WTC11 (cell line): ENCODE measurements at regions not wholly inside any gene's neighbourhood (a gene's known extent, or its start where the extent isn't known, plus 50 kb on each side); places are given as distances from the start of the nearest gene placed in this dataset.

Source experiments
- ATAC-seq: fragments of 200-7000 bp; cut with Tn5 transposase; 2 replicates; pipeline ENCODE4 v1.10.0; 2021; ENCODE audit warnings: mild to moderate bottlenecking, moderate library complexity
- CTCF ChIA-PET: fragments of 300-600 bp; sonication (Branson Sonifier 250); formaldehyde crosslinking; loops from one replicate; lab custom pipeline; 2021; ENCODE audit warnings: antibody characterized with exemption; lab: Charles Lee
- POLR2A ChIA-PET: fragments of 350-600 bp; sonication (Branson Sonifier 250); formaldehyde crosslinking; loops from one replicate; lab custom pipeline; 2021; ENCODE audit warnings: antibody characterized with exemption; lab: Charles Lee
- DNase-seq: peaks from one replicate; pipeline ENCODE4 v3.0.0; 2021; ENCODE audit warnings: low spot score
- H3K27ac Mint-ChIP-seq: 2 replicates; pipeline ENCODE4 v1.8.0; 2021; ENCODE audit warnings: mixed read lengths
- H3K27me3 Mint-ChIP-seq: 2 replicates; pipeline ENCODE4 v1.8.0; 2021; ENCODE audit warnings: low read depth, mild to moderate bottlenecking, moderate library complexity, mixed read lengths
- H3K36me3 Mint-ChIP-seq: 2 replicates; pipeline ENCODE4 v1.8.0; 2021; ENCODE audit warnings: mixed read lengths
- H3K4me1 Mint-ChIP-seq: 2 replicates; pipeline ENCODE4 v1.8.0; 2022; ENCODE audit warnings: mixed read lengths
- H3K4me3 Mint-ChIP-seq: 2 replicates; pipeline ENCODE4 v1.8.0; 2021; ENCODE audit warnings: mild to moderate bottlenecking, moderate library complexity, mixed read lengths
- H3K9me3 Mint-ChIP-seq: 2 replicates; pipeline ENCODE4 v1.8.0; 2021; ENCODE audit warnings: mixed read lengths
- FOXJ3 ChIP-seq: sonication (generic); formaldehyde crosslinking; IDR thresholded peaks from 2 replicates; pipeline ENCODE4 v1.9.0; 2021; ENCODE audit warnings: missing genetic modification reagents, mild to moderate bottlenecking, borderline replicate concordance
- FOXP1 ChIP-seq: sonication (generic); formaldehyde crosslinking; IDR thresholded peaks from 2 replicates; pipeline ENCODE4 v1.8.0; 2022; ENCODE audit warnings: missing genetic modification reagents, mild to moderate bottlenecking, moderate library complexity, borderline replicate concordance
- HMGA2 ChIP-seq: fragments of 250-450 bp; sonication (Bioruptor Pico); IDR thresholded peaks from 2 replicates; pipeline ENCODE4 v1.4.0; 2021; ENCODE audit warnings: mild to moderate bottlenecking, moderate library complexity
- HMGXB4 ChIP-seq: sonication (generic); formaldehyde crosslinking; IDR thresholded peaks from 2 replicates; pipeline ENCODE4 v1.8.1; 2023; ENCODE audit warnings: mild to moderate bottlenecking, moderate library complexity, missing genetic modification reagents
- MXD4 ChIP-seq: fragments of 250-450 bp; sonication (Bioruptor Pico); IDR thresholded peaks from 2 replicates; pipeline ENCODE4 v1.8.0; 2021; ENCODE audit warnings: mild to moderate bottlenecking, moderate library complexity, borderline replicate concordance
- NFATC4 ChIP-seq: fragments of 250-450 bp; sonication (Bioruptor Pico); IDR thresholded peaks from 2 replicates; pipeline ENCODE4 v1.9.0; 2021; ENCODE audit warnings: mild to moderate bottlenecking
- NFE2L1 ChIP-seq: sonication (generic); formaldehyde crosslinking; IDR thresholded peaks from 2 replicates; pipeline ENCODE4 v1.8.1; 2023; ENCODE audit warnings: missing genetic modification reagents
- NR3C1 ChIP-seq: sonication (generic); formaldehyde crosslinking; conservative IDR thresholded peaks from 2 replicates; pipeline ENCODE4 v1.8.1; 2023; ENCODE audit warnings: low read depth, mild to moderate bottlenecking, missing genetic modification reagents
- RELA ChIP-seq: sonication (generic); formaldehyde crosslinking; IDR thresholded peaks from 2 replicates; pipeline ENCODE4 v1.8.1; 2022; ENCODE audit warnings: missing genetic modification reagents, mild to moderate bottlenecking, borderline replicate concordance
- SMAD3 ChIP-seq: sonication (generic); formaldehyde crosslinking; IDR thresholded peaks from 2 replicates; pipeline ENCODE4 v1.8.0; 2022; ENCODE audit warnings: missing genetic modification reagents, mild to moderate bottlenecking, borderline replicate concordance
- TEAD1 ChIP-seq: sonication (generic); formaldehyde crosslinking; IDR thresholded peaks from 2 replicates; pipeline ENCODE4 v1.8.0; 2022; ENCODE audit warnings: mild to moderate bottlenecking, missing genetic modification reagents
- ZBTB43 ChIP-seq: sonication (generic); formaldehyde crosslinking; IDR thresholded peaks from 2 replicates; pipeline ENCODE4 v1.8.1; 2023; ENCODE audit warnings: mild to moderate bottlenecking, missing genetic modification reagents
- ZNF138 ChIP-seq: sonication (generic); formaldehyde crosslinking; conservative IDR thresholded peaks from 2 replicates; pipeline ENCODE4 v1.8.1; 2022; ENCODE audit warnings: mild to moderate bottlenecking, moderate library complexity, missing genetic modification reagents
- ZNF232 ChIP-seq: sonication (generic); formaldehyde crosslinking; IDR thresholded peaks from 2 replicates; pipeline ENCODE4 v1.8.0; 2022; ENCODE audit warnings: mild to moderate bottlenecking, missing genetic modification reagents
- ZNF263 ChIP-seq: sonication (generic); formaldehyde crosslinking; IDR thresholded peaks from 2 replicates; pipeline ENCODE4 v1.8.1; 2022; ENCODE audit warnings: low read depth, mild to moderate bottlenecking, moderate library complexity, missing genetic modification reagents
- ZNF396 ChIP-seq: fragments of 250-450 bp; sonication (Bioruptor Pico); IDR thresholded peaks from 2 replicates; pipeline ENCODE4 v1.8.0; 2021; ENCODE audit warnings: mild to moderate bottlenecking, moderate library complexity, borderline replicate concordance
- ZNF416 ChIP-seq: fragments of 250-450 bp; sonication (Bioruptor Pico); IDR thresholded peaks from 2 replicates; pipeline ENCODE4 v1.9.0; 2021; ENCODE audit warnings: mild to moderate bottlenecking, inconsistent platforms
- TF ChIP-seq, protein P1 (sequence below): fragments of 250-450 bp; sonication (Bioruptor Pico); conservative IDR thresholded peaks from 2 replicates; pipeline ENCODE4 v1.9.0; 2021; ENCODE audit warnings: mild to moderate bottlenecking
- TF ChIP-seq, protein P2 (sequence below): sonication (generic); formaldehyde crosslinking; conservative IDR thresholded peaks from 2 replicates; pipeline ENCODE4 v1.8.1; 2023; ENCODE audit warnings: mild to moderate bottlenecking, low read depth, missing genetic modification reagents, moderate library complexity
- TF ChIP-seq, protein P3 (sequence below): sonication (generic); formaldehyde crosslinking; IDR thresholded peaks from 2 replicates; pipeline ENCODE4 v1.8.0; 2023; ENCODE audit warnings: missing genetic modification reagents
- TF ChIP-seq, protein P4 (sequence below): sonication (generic); formaldehyde crosslinking; IDR thresholded peaks from 2 replicates; pipeline ENCODE4 v1.8.0; 2022; ENCODE audit warnings: mild to moderate bottlenecking, missing genetic modification reagents
- TF ChIP-seq, protein P5 (sequence below): sonication (generic); formaldehyde crosslinking; IDR thresholded peaks from 2 replicates; pipeline ENCODE4 v1.8.1; 2022; ENCODE audit warnings: mild to moderate bottlenecking, moderate library complexity, missing genetic modification reagents

DNA sequence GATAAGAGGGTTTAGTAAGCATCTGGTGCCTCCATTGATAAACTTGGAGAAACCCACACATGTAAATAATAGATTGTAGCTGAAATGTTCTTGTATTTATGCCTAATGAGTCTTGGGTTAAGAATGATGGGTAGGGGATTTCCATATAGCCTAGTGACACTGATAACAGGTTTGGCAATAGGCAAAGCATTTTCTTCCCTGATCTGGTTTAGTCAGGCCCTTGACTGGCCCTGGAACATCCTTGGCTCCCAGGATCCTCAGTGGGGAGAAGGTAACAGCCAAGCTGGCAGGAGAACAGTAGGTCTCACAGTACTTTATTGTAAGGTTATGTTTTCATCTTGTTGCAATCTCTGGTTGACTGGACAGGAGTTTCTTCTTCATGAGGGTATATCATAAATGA lies 228.4 kb downstream of the DIPK2A start:
- TF ChIP-seq ZNF396 (no peak), FOXP1 (no peak), ZNF138 (no peak), ZNF263 (CRISPR knock-in tag) (no peak), TEAD1 (CRISPR knock-in tag) (no peak)
- TF ChIP-seq, protein P1, sequence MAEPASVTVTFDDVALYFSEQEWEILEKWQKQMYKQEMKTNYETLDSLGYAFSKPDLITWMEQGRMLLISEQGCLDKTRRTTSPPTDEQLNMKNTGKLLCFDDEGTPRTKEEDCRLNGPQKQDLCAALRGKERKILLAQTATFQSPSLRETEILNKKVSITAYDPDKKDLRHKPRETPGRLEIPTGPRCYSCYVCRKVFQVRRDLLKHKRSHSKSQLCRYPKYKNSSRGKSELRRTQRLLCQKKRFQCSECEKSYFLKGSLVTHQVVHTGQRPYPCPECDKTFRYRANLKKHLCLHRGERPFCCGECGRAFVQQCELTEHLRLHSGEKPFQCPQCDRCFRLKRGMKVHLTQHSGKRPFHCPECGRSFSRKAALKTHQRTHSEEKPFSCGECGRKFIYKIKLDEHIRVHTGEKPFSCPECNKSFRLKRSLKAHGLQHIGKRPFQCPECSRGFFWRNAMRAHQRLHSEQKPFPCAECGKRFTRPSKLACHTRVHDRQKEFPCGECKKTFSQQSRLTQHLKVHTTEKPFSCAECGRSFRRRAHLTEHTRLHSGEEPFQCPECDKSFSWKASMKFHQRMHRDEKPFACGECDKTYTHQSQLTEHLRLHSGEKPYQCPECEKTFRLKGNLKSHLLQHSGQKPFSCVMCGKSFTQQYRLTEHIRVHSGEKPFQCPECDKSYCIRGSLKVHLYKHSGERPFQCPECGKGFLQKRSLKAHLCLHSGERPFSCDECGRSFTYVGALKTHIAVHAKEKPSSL (CRISPR knock-in tag), result no peak
- no peaks in the 10 kb centered on the region for H3K4me1 Mint-ChIP-seq
- ChIA-PET POLR2A (interaction anchor here (0.6 kb wide), 1 partner anchor 140 kb away, joined by 3 read pairs; no protein-coding TSS in a partner anchor), CTCF (no interaction called here)
- peaks cover 30% of the 10 kb centered on the region for H3K9me3 Mint-ChIP-seq
- ATAC-seq (no peak), DNase-seq (no peak)
- peaks cover 2% of the 10 kb centered on the region for H3K36me3 Mint-ChIP-seq
- H3K27me3 Mint-ChIP-seq, result no peaks in the 10 kb centered on the region
- H3K27ac Mint-ChIP-seq, result no peak overlapping the region
- no peak overlapping the region for H3K4me3 Mint-ChIP-seq

DNA sequence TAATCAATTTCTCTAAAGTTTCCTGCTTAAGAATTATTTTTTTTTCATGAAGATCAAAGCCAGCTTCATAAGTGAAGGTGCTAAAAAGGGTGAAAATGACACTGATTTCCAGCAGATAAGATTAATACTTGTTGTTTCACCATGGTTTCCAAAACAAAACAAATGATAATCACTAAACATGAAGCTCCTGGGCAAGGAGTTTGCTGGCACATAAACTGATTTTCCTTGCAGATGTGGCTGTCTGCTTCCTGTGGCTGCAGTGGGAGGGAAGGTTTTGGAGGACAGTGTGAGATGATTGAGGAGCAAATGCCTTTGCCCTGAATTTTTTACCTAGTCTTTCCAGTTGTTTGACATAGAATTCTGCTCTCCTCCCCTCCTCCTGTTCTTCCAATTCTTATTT lies 228.8 kb downstream of the DIPK2A start:
- Mint-ChIP-seq H3K36me3 (no peaks in the 10 kb centered on the region), H3K4me3 (no peak overlapping the region), H3K27me3 (no peaks in the 10 kb centered on the region), H3K9me3 (peaks cover 29% of the 10 kb centered on the region), H3K27ac (no peak overlapping the region), H3K4me1 (no peaks in the 10 kb centered on the region)
- ATAC-seq (no peak), DNase-seq (no peak)
- no peak for TF ChIP-seq ZNF416 (CRISPR knock-in tag)
- no peak for TF ChIP-seq RELA (CRISPR knock-in tag)
- no peak for TF ChIP-seq SMAD3 (CRISPR knock-in tag)
- TF ChIP-seq NFATC4, result no peak
- TF ChIP-seq, protein P2, sequence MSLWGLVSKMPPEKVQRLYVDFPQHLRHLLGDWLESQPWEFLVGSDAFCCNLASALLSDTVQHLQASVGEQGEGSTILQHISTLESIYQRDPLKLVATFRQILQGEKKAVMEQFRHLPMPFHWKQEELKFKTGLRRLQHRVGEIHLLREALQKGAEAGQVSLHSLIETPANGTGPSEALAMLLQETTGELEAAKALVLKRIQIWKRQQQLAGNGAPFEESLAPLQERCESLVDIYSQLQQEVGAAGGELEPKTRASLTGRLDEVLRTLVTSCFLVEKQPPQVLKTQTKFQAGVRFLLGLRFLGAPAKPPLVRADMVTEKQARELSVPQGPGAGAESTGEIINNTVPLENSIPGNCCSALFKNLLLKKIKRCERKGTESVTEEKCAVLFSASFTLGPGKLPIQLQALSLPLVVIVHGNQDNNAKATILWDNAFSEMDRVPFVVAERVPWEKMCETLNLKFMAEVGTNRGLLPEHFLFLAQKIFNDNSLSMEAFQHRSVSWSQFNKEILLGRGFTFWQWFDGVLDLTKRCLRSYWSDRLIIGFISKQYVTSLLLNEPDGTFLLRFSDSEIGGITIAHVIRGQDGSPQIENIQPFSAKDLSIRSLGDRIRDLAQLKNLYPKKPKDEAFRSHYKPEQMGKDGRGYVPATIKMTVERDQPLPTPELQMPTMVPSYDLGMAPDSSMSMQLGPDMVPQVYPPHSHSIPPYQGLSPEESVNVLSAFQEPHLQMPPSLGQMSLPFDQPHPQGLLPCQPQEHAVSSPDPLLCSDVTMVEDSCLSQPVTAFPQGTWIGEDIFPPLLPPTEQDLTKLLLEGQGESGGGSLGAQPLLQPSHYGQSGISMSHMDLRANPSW (CRISPR knock-in tag), result no peak
- TF ChIP-seq HMGXB4 (CRISPR knock-in tag), result no peak
- TF ChIP-seq FOXP1, result no peak
- ChIA-PET CTCF (no interaction called here), POLR2A (interaction anchor here (0.6 kb wide), 1 partner anchor 140 kb away, joined by 3 read pairs; no protein-coding TSS in a partner anchor)

DNA sequence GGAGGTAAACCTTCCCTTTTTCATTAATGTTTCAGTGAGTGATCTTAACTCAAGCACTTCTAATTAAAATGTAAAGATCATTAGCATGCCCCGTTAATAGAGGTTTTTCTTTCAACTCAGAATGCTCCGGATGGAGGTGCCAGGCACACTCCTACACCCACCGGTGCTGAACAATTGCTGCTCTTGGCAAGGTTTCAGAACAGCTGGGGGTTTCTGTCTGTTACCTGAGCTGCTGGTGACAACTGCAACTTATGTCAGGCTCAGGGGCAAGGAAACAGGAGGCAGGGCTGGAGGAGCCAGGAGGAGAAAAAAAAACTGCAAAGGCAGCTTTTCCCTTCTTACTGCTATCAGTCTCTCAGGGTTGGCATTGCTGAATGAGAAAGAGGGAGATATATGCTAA lies 250.1 kb downstream of the DIPK2A start:
- Mint-ChIP-seq H3K9me3 (peaks cover 7% of the 10 kb centered on the region), H3K4me3 (no peak overlapping the region), H3K27ac (peak overlapping the region; percentile 54; the same call in 1 of the 2 replicates), H3K4me1 (peaks cover 8% of the 10 kb centered on the region), H3K36me3 (no peaks in the 10 kb centered on the region), H3K27me3 (no peaks in the 10 kb centered on the region)
- POLR2A ChIA-PET, result no interaction called here
- DNase-seq (peak; percentile 17), ATAC-seq (peak; percentile 91)
- CTCF ChIA-PET, result interaction anchor here (0.6 kb wide), 1 partner anchor 50 kb away, joined by 4 read pairs; no protein-coding TSS in a partner anchor
- TF ChIP-seq NFATC4, result no peak
- TF ChIP-seq NFE2L1 (CRISPR knock-in tag), result no peak
- TF ChIP-seq, protein P3, sequence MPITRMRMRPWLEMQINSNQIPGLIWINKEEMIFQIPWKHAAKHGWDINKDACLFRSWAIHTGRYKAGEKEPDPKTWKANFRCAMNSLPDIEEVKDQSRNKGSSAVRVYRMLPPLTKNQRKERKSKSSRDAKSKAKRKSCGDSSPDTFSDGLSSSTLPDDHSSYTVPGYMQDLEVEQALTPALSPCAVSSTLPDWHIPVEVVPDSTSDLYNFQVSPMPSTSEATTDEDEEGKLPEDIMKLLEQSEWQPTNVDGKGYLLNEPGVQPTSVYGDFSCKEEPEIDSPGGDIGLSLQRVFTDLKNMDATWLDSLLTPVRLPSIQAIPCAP (CRISPR knock-in tag), result no peak
- no peak for TF ChIP-seq SMAD3 (CRISPR knock-in tag)
- TF ChIP-seq, protein P4, sequence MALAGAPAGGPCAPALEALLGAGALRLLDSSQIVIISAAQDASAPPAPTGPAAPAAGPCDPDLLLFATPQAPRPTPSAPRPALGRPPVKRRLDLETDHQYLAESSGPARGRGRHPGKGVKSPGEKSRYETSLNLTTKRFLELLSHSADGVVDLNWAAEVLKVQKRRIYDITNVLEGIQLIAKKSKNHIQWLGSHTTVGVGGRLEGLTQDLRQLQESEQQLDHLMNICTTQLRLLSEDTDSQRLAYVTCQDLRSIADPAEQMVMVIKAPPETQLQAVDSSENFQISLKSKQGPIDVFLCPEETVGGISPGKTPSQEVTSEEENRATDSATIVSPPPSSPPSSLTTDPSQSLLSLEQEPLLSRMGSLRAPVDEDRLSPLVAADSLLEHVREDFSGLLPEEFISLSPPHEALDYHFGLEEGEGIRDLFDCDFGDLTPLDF (CRISPR knock-in tag), result no peak
- TF ChIP-seq, protein P5, sequence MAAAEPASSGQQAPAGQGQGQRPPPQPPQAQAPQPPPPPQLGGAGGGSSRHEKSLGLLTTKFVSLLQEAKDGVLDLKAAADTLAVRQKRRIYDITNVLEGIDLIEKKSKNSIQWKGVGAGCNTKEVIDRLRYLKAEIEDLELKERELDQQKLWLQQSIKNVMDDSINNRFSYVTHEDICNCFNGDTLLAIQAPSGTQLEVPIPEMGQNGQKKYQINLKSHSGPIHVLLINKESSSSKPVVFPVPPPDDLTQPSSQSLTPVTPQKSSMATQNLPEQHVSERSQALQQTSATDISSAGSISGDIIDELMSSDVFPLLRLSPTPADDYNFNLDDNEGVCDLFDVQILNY (CRISPR knock-in tag), result no peak
- no peak for TF ChIP-seq ZBTB43
- TF ChIP-seq NR3C1, result no peak
- no peak for TF ChIP-seq FOXJ3
- no peak for TF ChIP-seq HMGA2
- no peak for TF ChIP-seq ZNF416 (CRISPR knock-in tag)
- no peak for TF ChIP-seq RELA (CRISPR knock-in tag)
- TF ChIP-seq MXD4 (CRISPR knock-in tag), result no peak
- TF ChIP-seq ZNF232 (CRISPR knock-in tag), result no peak
- TF ChIP-seq ZNF263 (CRISPR knock-in tag), result no peak
